Endothelial cell (in vitro differentiated cells): ENCODE measurements at regions not wholly inside any gene's neighbourhood (a gene's known extent, or its start where the extent isn't known, plus 50 kb on each side); places are given as distances from the start of the nearest gene placed in this dataset.

Experiments
- DNase-seq: peaks from one replicate; pipeline ENCODE4 v3.0.0; 2021; ENCODE audit warnings: low spot score
- H3K27ac Mint-ChIP-seq: one replicate; pipeline ENCODE4 v1.8.0; 2021; ENCODE audit warnings: mixed read lengths, inconsistent platforms; ENCODE audit not compliant: unreplicated experiment
- H3K27me3 Mint-ChIP-seq: one replicate; pipeline ENCODE4 v1.8.0; 2021; ENCODE audit warnings: mild to moderate bottlenecking, moderate library complexity, mixed read lengths, inconsistent platforms; ENCODE audit not compliant: unreplicated experiment
- H3K36me3 Mint-ChIP-seq: one replicate; pipeline ENCODE4 v1.8.0; 2021; ENCODE audit warnings: mild to moderate bottlenecking, low read depth, mixed read lengths, inconsistent platforms; ENCODE audit not compliant: unreplicated experiment
- H3K4me1 Mint-ChIP-seq: one replicate; pipeline ENCODE4 v1.8.0; 2021; ENCODE audit warnings: mild to moderate bottlenecking, mixed read lengths, inconsistent platforms; ENCODE audit not compliant: unreplicated experiment
- H3K4me3 Mint-ChIP-seq: one replicate; pipeline ENCODE4 v1.8.0; 2021; ENCODE audit warnings: mild to moderate bottlenecking, mixed read lengths, inconsistent platforms; ENCODE audit not compliant: unreplicated experiment
- H3K9me3 Mint-ChIP-seq: one replicate; pipeline ENCODE4 v1.8.0; 2021; ENCODE audit warnings: mixed read lengths, inconsistent platforms; ENCODE audit not compliant: unreplicated experiment
- CTCF ChIP-seq: fragments of 200-600 bp; sonication (generic); IDR thresholded peaks from one replicate; pipeline ENCODE4 v1.5.0; 2021; ENCODE audit warnings: antibody characterized with exemption; ENCODE audit not compliant: unreplicated experiment

- no peaks in the 10 kb centered on the region for H3K9me3 Mint-ChIP-seq
- no peaks in the 10 kb centered on the region for H3K36me3 Mint-ChIP-seq
- TF ChIP-seq CTCF = no peak
- H3K4me1 Mint-ChIP-seq = peaks cover 29% of the 10 kb centered on the region
- H3K4me3 Mint-ChIP-seq = no peak overlapping the region
- H3K27ac Mint-ChIP-seq = no peak overlapping the region
- peaks cover 1% of the 10 kb centered on the region for H3K27me3 Mint-ChIP-seq
- DNase-seq = no peak
These were observed 80.1 kb upstream of the MAML3 start for GRCh38 chr4:140233791-140234696.

- Mint-ChIP-seq H3K36me3 (no peaks in the 10 kb centered on the region), H3K4me3 (no peak overlapping the region), H3K27me3 (peaks cover 1% of the 10 kb centered on the region), H3K9me3 (no peaks in the 10 kb centered on the region), H3K4me1 (peaks cover 4% of the 10 kb centered on the region), H3K27ac (no peak overlapping the region)
- TF ChIP-seq CTCF = no peak
- no peak for DNase-seq
These were observed 75.9 kb upstream of the MAML3 start for GRCh38 chr4:140229881-140230280.

- DNase-seq = no peak
- Mint-ChIP-seq H3K27me3 (no peaks in the 10 kb centered on the region), H3K9me3 (no peaks in the 10 kb centered on the region), H3K4me3 (no peak overlapping the region), H3K27ac (no peak overlapping the region), H3K36me3 (no peaks in the 10 kb centered on the region), H3K4me1 (no peaks in the 10 kb centered on the region)
- TF ChIP-seq CTCF = no peak
These were observed 73.3 kb upstream of the MAML3 start for GRCh38 chr4:140227286-140227685.

GRCh38 chr4:140223056-140223810, 69.2 kb upstream of the MAML3 start:
- H3K27me3 Mint-ChIP-seq = no peaks in the 10 kb centered on the region
- H3K4me1 Mint-ChIP-seq = peaks cover 23% of the 10 kb centered on the region
- TF ChIP-seq CTCF = no peak
- no peaks in the 10 kb centered on the region for H3K9me3 Mint-ChIP-seq
- no peak overlapping the region for H3K4me3 Mint-ChIP-seq
- H3K36me3 Mint-ChIP-seq = no peaks in the 10 kb centered on the region
- no peak for DNase-seq
- no peak overlapping the region for H3K27ac Mint-ChIP-seq

- H3K27me3 Mint-ChIP-seq = no peaks in the 10 kb centered on the region
- no peak overlapping the region for H3K27ac Mint-ChIP-seq
- H3K36me3 Mint-ChIP-seq = no peaks in the 10 kb centered on the region
- TF ChIP-seq CTCF = no peak
- DNase-seq = no peak
- H3K4me3 Mint-ChIP-seq = no peak overlapping the region
- H3K4me1 Mint-ChIP-seq = peaks cover 24% of the 10 kb centered on the region
- H3K9me3 Mint-ChIP-seq = no peaks in the 10 kb centered on the region
These were observed 68.2 kb upstream of the MAML3 start for GRCh38 chr4:140222171-140222570.
